SK-N-SH treated with all-trans-retinoic acid at 6 μM for 48 hours (cell line): ENCODE measurements at regions not wholly inside any gene's neighbourhood (a gene's known extent, or its start where the extent isn't known, plus 50 kb on each side); places are given as distances from the start of the nearest gene placed in this dataset.

Experiments
- ATAC-seq: fragments of 200-7000 bp; cut with Tn5 transposase; 3 replicates; pipeline ENCODE4 v1.9.1; 2020; ENCODE audit warnings: mild to moderate bottlenecking, moderate library complexity
- BACH2 ChIP-seq: fragments of 250-450 bp; sonication (Bioruptor Pico); IDR thresholded peaks from 2 replicates; pipeline ENCODE4 v1.9.0; 2021; ENCODE audit warnings: mild to moderate bottlenecking, borderline replicate concordance
- CSDC2 ChIP-seq: fragments of 250-450 bp; sonication (Bioruptor Pico); IDR thresholded peaks from 2 replicates; pipeline ENCODE4 v1.5.0; 2020; ENCODE audit warnings: mild to moderate bottlenecking, moderate library complexity
- CSRNP3 ChIP-seq: fragments of 250-450 bp; sonication (Bioruptor Pico); IDR thresholded peaks from 2 replicates; pipeline ENCODE4 v1.5.1; 2021; ENCODE audit warnings: mild to moderate bottlenecking, moderate library complexity
- ESRRG ChIP-seq: fragments of 250-450 bp; sonication (Bioruptor Pico); IDR thresholded peaks from 2 replicates; pipeline ENCODE4 v1.6.1; 2021; ENCODE audit warnings: mild to moderate bottlenecking
- GLIS3 ChIP-seq: fragments of 250-450 bp; sonication (Bioruptor Pico); IDR thresholded peaks from 2 replicates; pipeline ENCODE4 v1.5.0; 2020; ENCODE audit warnings: mild to moderate bottlenecking, moderate library complexity
- OSR1 ChIP-seq: fragments of 250-450 bp; sonication (Bioruptor Pico); IDR thresholded peaks from 2 replicates; pipeline ENCODE4 v1.8.0; 2022; ENCODE audit warnings: moderate library complexity, mild to moderate bottlenecking, inconsistent platforms
- POU6F1 ChIP-seq: fragments of 250-450 bp; sonication (Bioruptor Pico); IDR thresholded peaks from 2 replicates; pipeline ENCODE4 v1.8.0; 2021; ENCODE audit warnings: low read depth, mild to moderate bottlenecking, moderate library complexity, borderline replicate concordance
- PPARA ChIP-seq: fragments of 250-450 bp; sonication (Bioruptor Pico); IDR thresholded peaks from 2 replicates; pipeline ENCODE4 v1.5.0; 2020; ENCODE audit warnings: mild to moderate bottlenecking, borderline replicate concordance
- RARB ChIP-seq: fragments of 250-450 bp; sonication (Bioruptor Pico); IDR thresholded peaks from 2 replicates; pipeline ENCODE4 v1.8.0; 2021; ENCODE audit warnings: mild to moderate bottlenecking, moderate library complexity
- SNAI2 ChIP-seq: fragments of 250-450 bp; sonication (Bioruptor Pico); IDR thresholded peaks from 2 replicates; pipeline ENCODE4 v1.5.0; 2020; ENCODE audit warnings: mild to moderate bottlenecking, moderate library complexity
- TCF4 ChIP-seq: fragments of 250-450 bp; sonication (Bioruptor Pico); IDR thresholded peaks from 2 replicates; pipeline ENCODE4 v1.8.0; 2021; ENCODE audit warnings: mild to moderate bottlenecking, moderate library complexity, borderline replicate concordance
- TOX ChIP-seq: fragments of 250-450 bp; sonication (Bioruptor Pico); IDR thresholded peaks from 2 replicates; pipeline ENCODE4 v1.8.0; 2021; ENCODE audit warnings: mild to moderate bottlenecking, moderate library complexity, borderline replicate concordance
- ZC3H10 ChIP-seq: fragments of 250-450 bp; sonication (Bioruptor Pico); IDR thresholded peaks from 2 replicates; pipeline ENCODE4 v1.5.1; 2021; ENCODE audit warnings: mild to moderate bottlenecking, moderate library complexity
- ZFP3 ChIP-seq: fragments of 250-450 bp; sonication (Bioruptor Pico); IDR thresholded peaks from 2 replicates; pipeline ENCODE4 v1.5.0; 2020; ENCODE audit warnings: mild to moderate bottlenecking, moderate library complexity
- ZFP30 ChIP-seq: fragments of 450-650 bp; formaldehyde crosslinking; IDR thresholded peaks from 2 replicates; pipeline ENCODE4 v1.5.0; 2022; ENCODE audit warnings: mild to moderate bottlenecking, moderate library complexity
- ZNF70 ChIP-seq: fragments of 450-650 bp; formaldehyde crosslinking; IDR thresholded peaks from 2 replicates; pipeline ENCODE4 v1.5.0; 2020; ENCODE audit warnings: mild to moderate bottlenecking, moderate library complexity
- ZNF8 ChIP-seq: fragments of 450-650 bp; formaldehyde crosslinking; IDR thresholded peaks from 2 replicates; pipeline ENCODE4 v1.5.0; 2020; ENCODE audit warnings: mild to moderate bottlenecking, moderate library complexity
- TF ChIP-seq, protein P1 (sequence below): fragments of 250-450 bp; sonication (Bioruptor Pico); IDR thresholded peaks from 2 replicates; pipeline ENCODE4 v1.8.0; 2020; ENCODE audit warnings: mild to moderate bottlenecking, moderate library complexity, borderline replicate concordance
- TF ChIP-seq, protein P2 (sequence below): fragments of 250-450 bp; sonication (Bioruptor Pico); IDR thresholded peaks from 2 replicates; pipeline ENCODE4 v1.5.1; 2020; ENCODE audit warnings: low read depth, mild to moderate bottlenecking, moderate library complexity

DNA sequence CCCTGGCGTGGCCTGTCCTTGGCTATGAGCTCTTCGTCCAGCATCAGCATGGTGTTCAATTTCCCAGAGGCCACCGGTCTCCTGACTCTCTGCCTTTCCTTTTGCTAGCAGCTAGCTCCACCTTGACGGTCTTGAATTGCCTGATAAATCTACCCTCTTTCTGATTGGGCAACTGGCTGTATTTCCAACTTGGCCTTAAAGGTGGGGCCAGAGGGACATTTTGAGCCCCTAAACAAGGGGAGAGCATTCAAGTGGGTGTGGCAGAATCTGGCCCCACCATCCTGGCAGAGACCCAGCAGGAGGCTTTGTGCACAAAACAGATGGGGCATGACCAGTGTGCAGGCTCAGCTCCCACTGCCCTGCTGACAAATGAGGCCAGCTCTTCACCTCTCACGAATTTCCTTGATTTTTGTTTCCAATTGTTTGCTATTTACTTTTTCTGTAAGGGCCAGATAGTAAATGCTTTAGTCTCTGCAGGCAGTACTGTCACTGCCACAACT lies 148.9 kb upstream of the VSTM2B start:
- TF ChIP-seq ZFP30 (CRISPR knock-in tag) (no peak), CSDC2 (no peak), ZNF70 (CRISPR knock-in tag) (no peak), POU6F1 (CRISPR knock-in tag) (no peak), ZFP3 (CRISPR knock-in tag) (no peak)

GRCh38 chr19:29378126-29378525 lies 147.7 kb upstream of the VSTM2B start:
- TF ChIP-seq CSDC2, result no peak
- no peak for TF ChIP-seq BACH2 (CRISPR knock-in tag)
- TF ChIP-seq, protein P1, sequence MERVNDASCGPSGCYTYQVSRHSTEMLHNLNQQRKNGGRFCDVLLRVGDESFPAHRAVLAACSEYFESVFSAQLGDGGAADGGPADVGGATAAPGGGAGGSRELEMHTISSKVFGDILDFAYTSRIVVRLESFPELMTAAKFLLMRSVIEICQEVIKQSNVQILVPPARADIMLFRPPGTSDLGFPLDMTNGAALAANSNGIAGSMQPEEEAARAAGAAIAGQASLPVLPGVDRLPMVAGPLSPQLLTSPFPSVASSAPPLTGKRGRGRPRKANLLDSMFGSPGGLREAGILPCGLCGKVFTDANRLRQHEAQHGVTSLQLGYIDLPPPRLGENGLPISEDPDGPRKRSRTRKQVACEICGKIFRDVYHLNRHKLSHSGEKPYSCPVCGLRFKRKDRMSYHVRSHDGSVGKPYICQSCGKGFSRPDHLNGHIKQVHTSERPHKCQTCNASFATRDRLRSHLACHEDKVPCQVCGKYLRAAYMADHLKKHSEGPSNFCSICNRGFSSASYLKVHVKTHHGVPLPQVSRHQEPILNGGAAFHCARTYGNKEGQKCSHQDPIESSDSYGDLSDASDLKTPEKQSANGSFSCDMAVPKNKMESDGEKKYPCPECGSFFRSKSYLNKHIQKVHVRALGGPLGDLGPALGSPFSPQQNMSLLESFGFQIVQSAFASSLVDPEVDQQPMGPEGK, result no peak
- no peak for TF ChIP-seq ZC3H10 (CRISPR knock-in tag)
- TF ChIP-seq ESRRG (CRISPR knock-in tag), result no peak
- TF ChIP-seq ZFP3 (CRISPR knock-in tag), result no peak
- TF ChIP-seq POU6F1 (CRISPR knock-in tag), result no peak
- no peak for TF ChIP-seq PPARA (CRISPR knock-in tag)
- ATAC-seq, result no peak

More for the DNA sequence above, 148.9 kb upstream of the VSTM2B start:
- no peak for ATAC-seq

DNA sequence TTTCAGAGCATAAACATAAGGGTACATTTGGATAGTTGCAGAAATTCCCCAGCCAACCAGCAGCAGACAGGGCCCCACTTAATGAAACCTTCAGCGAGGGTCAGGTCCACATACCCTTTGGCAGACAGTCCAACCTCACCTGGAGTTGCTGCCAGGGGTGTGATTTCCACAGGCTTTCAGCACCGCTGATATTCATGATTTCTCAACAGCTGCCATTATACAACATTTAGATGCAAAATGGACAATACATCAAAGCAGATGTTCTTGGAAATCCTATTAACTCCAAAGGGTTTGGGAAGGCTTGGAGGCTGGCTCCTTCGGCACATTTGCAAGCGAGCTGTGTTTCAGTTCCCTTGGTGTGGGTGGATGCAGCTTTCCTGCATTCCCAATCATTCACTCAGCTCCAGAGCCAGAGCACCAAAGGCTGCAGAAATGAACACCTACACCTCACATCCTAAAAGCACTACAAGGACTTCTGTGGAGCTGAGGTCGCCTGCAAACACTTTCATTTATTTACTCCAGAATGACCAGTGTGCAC lies 147.2 kb upstream of the VSTM2B start:
- TF ChIP-seq GLIS3 (no peak), CSRNP3 (no peak), PPARA (CRISPR knock-in tag) (no peak), ESRRG (CRISPR knock-in tag) (no peak), OSR1 (CRISPR knock-in tag) (no peak), BACH2 (CRISPR knock-in tag) (no peak), RARB (CRISPR knock-in tag) (no peak), SNAI2 (CRISPR knock-in tag) (no peak), ZC3H10 (CRISPR knock-in tag) (no peak), TOX (CRISPR knock-in tag) (no peak), CSDC2 (no peak), TCF4 (CRISPR knock-in tag) (no peak), ZNF8 (no peak)
- TF ChIP-seq, protein P2, sequence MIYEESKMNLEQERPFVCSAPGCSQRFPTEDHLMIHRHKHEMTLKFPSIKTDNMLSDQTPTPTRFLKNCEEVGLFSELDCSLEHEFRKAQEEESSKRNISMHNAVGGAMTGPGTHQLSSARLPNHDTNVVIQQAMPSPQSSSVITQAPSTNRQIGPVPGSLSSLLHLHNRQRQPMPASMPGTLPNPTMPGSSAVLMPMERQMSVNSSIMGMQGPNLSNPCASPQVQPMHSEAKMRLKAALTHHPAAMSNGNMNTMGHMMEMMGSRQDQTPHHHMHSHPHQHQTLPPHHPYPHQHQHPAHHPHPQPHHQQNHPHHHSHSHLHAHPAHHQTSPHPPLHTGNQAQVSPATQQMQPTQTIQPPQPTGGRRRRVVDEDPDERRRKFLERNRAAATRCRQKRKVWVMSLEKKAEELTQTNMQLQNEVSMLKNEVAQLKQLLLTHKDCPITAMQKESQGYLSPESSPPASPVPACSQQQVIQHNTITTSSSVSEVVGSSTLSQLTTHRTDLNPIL (CRISPR knock-in tag), result no peak
- TF ChIP-seq, protein P1, result no peak

More for the DNA sequence above, 147.2 kb upstream of the VSTM2B start:
- no peak for ATAC-seq
